Prostate gland (tissue), 2 donors: ENCODE measurements at regions not wholly inside any gene's neighbourhood (a gene's known extent, or its start where the extent isn't known, plus 50 kb on each side); places are given as distances from the start of the nearest gene placed in this dataset.

Source experiments
- CTCF ChIP-seq, 4 experiments: fragments of 200-600 bp in 2 of 4; fragments of 450-650 bp in 2 of 4; sonication (generic) in 2 of 4; IDR thresholded peaks; 1 replicate in 3 of 4; 2 replicates in 1 of 4; pipeline ENCODE4 v1.5.1; 2016 to 2019; ENCODE audit warnings: antibody characterized with exemption in 4 of 4, mild to moderate bottlenecking in 2 of 4, moderate library complexity in 2 of 4
- POLR2A ChIP-seq: fragments of 450-650 bp; IDR thresholded peaks from one replicate; pipeline ENCODE4 v1.6.1; 2016; ENCODE audit warnings: antibody characterized with exemption, mild to moderate bottlenecking
- POLR2AphosphoS5 ChIP-seq: sonication (generic); formaldehyde crosslinking; IDR thresholded peaks from one replicate; pipeline ENCODE4 v1.6.1; 2017; ENCODE audit warnings: antibody characterized with exemption

DNA sequence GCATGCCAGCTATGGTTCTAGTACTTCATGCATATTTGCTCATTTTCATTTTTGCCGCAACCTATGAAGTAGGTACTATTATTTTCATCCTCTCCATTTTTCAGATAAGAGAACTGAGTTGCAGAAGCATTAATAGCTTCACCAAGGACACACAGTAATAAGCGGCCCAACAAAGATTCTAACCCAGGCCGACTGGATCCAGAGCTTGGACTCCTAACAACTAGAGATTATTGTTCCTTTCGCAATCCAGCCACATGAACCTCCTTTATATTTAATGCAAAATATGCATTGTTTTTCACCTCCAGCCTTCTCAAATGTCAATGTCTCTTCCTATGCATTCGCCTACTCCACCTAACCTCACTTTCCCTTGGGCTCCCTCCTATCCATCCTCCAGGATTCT lies 148.3 kb downstream of the CCDC34 start:
- TF ChIP-seq POLR2AphosphoS5, result no peak
- no peak for TF ChIP-seq CTCF (IDR thresholded peaks at IDR 0.05)
- no peak for TF ChIP-seq POLR2A
